Activated CD8-positive, alpha-beta T cell treated with anti-CD3 and anti-CD28 coated beads for 36 hours (primary cell): ENCODE measurements at regions not wholly inside any gene's neighbourhood (a gene's known extent, or its start where the extent isn't known, plus 50 kb on each side); places are given as distances from the start of the nearest gene placed in this dataset.
"Not testable (repeated sequence)": the region's sequence is repeated elsewhere in the genome, so short reads cannot be mapped to it uniquely, and the experiment has no call there.

Experiments used
- ATAC-seq: fragments of 200-7000 bp; cut with Tn5 transposase; one replicate; pipeline ENCODE4 v1.10.0; 2021; ENCODE audit warnings: mild to moderate bottlenecking, moderate library complexity
- CTCF ChIA-PET: fragments of 350-600 bp; sonication (Branson Sonifier 250); formaldehyde crosslinking; loops from one replicate; lab custom pipeline; 2021; ENCODE audit warnings: antibody characterized with exemption; lab: Charles Lee
- POLR2A ChIA-PET: fragments of 350-600 bp; sonication (Branson Sonifier 250); formaldehyde crosslinking; loops from one replicate; lab custom pipeline; 2021; ENCODE audit warnings: antibody characterized with exemption; lab: Charles Lee
- DNase-seq: peaks from one replicate; pipeline ENCODE4 v3.0.0-alpha.2; 2020
- H3K27ac Mint-ChIP-seq: one replicate; pipeline ENCODE4 v1.8.0; 2021; ENCODE audit warnings: mild to moderate bottlenecking, mixed read lengths
- H3K27me3 Mint-ChIP-seq: one replicate; pipeline ENCODE4 v1.8.0; 2021; ENCODE audit warnings: mixed read lengths
- H3K36me3 Mint-ChIP-seq: one replicate; pipeline ENCODE4 v1.8.0; 2021; ENCODE audit warnings: low read depth, mixed read lengths
- H3K4me1 Mint-ChIP-seq: one replicate; pipeline ENCODE4 v1.8.0; 2021; ENCODE audit warnings: low read depth, mixed read lengths
- H3K4me3 Mint-ChIP-seq: one replicate; pipeline ENCODE4 v1.8.0; 2021; ENCODE audit warnings: mild to moderate bottlenecking, moderate library complexity, mixed read lengths
- H3K9me3 Mint-ChIP-seq: one replicate; pipeline ENCODE4 v1.8.0; 2021; ENCODE audit warnings: mixed read lengths
- intact Hi-C: fragments of 100-400 bp; cut with micrococcal nuclease; formaldehyde crosslinking; loops from one replicate; pipeline ENCODE4 v1.10.0; 2022
- TF ChIP-seq, protein P1 (sequence below): fragments of 200-600 bp; IDR thresholded peaks from one replicate; pipeline ENCODE4 v1.8.0; 2022; ENCODE audit warnings: antibody characterized with exemption, mild to moderate bottlenecking

DNA sequence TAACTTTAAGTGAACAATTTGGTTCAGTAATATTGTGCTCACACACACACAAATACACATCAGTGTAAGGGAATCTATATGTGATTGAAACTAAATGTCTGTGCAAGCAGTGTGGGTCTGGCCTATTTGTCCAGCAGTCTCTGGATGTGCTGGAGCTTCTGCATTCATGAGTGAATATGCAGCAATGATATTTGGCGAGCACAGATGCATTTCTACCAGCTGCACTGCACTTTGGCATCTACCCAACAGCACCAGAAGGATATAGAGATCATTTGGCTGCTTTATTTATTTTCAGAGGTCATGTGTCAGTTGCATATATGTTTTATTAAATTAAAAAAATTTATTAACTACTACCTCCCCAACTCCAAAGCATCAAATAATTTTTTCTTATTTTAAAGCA lies 613.4 kb upstream of the NR3C2 start:
- CTCF ChIA-PET, result no interaction called here
- no peaks in the 10 kb centered on the region for H3K9me3 Mint-ChIP-seq

DNA sequence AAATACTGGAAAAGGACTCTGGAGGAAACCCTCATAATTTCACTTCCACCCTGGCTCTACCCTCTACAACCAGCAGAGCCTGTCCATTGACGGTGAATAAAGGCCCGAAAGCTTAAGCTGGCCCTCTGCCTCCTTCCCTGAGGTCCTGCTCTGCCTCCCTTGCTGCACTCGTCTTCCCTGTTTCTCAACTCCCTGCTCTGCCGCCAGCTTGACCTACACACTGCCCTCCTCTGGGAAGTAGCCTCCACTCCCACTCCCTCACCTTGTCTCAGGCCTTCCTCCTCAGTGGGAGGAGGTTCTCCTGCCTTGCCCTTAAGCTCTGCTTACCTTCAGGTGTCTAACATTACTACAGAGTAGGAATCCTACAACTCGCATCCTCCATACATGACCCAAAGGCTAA lies 608.6 kb upstream of the NR3C2 start:
- no peak overlapping the region for H3K4me3 Mint-ChIP-seq
- no peaks in the 10 kb centered on the region for H3K9me3 Mint-ChIP-seq
- TF ChIP-seq, protein P1, sequence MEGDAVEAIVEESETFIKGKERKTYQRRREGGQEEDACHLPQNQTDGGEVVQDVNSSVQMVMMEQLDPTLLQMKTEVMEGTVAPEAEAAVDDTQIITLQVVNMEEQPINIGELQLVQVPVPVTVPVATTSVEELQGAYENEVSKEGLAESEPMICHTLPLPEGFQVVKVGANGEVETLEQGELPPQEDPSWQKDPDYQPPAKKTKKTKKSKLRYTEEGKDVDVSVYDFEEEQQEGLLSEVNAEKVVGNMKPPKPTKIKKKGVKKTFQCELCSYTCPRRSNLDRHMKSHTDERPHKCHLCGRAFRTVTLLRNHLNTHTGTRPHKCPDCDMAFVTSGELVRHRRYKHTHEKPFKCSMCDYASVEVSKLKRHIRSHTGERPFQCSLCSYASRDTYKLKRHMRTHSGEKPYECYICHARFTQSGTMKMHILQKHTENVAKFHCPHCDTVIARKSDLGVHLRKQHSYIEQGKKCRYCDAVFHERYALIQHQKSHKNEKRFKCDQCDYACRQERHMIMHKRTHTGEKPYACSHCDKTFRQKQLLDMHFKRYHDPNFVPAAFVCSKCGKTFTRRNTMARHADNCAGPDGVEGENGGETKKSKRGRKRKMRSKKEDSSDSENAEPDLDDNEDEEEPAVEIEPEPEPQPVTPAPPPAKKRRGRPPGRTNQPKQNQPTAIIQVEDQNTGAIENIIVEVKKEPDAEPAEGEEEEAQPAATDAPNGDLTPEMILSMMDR, result no peak
- DNase-seq (no peak), ATAC-seq (no peak)
- H3K27me3 Mint-ChIP-seq, result no peaks in the 10 kb centered on the region
- POLR2A ChIA-PET, result no interaction called here
- CTCF ChIA-PET, result no interaction called here
- no peaks in the 10 kb centered on the region for H3K36me3 Mint-ChIP-seq
- intact Hi-C loops, result no loop called here
- no peaks in the 10 kb centered on the region for H3K4me1 Mint-ChIP-seq
- H3K27ac Mint-ChIP-seq, result no peak overlapping the region

More for the DNA sequence above, 613.4 kb upstream of the NR3C2 start:
- intact Hi-C loops, result no loop called here
- DNase-seq (no peak), ATAC-seq (no peak)
- Mint-ChIP-seq H3K27ac (no peak overlapping the region), H3K4me3 (no peak overlapping the region), H3K4me1 (no peaks in the 10 kb centered on the region), H3K36me3 (no peaks in the 10 kb centered on the region), H3K27me3 (no peaks in the 10 kb centered on the region)
- TF ChIP-seq, protein P1, result no peak
- POLR2A ChIA-PET, result no interaction called here

DNA sequence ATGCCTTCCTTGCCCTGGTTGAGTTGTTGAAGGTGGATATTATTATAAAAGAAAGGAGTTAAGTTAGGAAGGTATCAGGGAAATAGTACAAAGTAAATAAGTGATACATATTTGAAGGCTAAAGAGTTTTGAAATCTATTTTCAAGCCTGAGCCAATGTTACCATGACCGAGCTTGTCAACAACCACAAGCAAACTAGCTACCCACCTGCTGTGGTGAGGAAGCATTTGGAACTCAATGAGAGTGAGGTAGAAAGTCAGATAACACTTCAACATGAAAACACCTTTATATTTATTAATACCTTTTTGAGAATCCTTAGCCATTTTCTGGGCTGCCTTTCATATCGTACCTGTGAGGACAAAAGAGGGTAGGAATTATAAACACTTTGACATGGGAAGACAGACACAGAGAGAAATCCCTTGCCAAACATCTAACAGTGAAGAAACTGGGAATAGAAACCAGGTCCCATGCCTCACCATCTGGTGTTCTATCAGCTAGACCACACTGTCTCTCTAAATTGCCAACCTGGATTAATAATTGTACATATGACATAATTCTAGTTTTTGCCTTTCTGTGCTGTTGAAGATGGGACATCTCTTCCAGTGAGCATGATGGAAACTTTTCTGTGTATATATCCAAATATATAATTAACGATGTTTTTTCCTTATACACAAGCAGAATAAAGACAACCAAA lies 606.4 kb upstream of the NR3C2 start:
- Mint-ChIP-seq H3K9me3 (no peaks in the 10 kb centered on the region), H3K27ac (no peak overlapping the region), H3K4me1 (no peaks in the 10 kb centered on the region), H3K4me3 (no peak overlapping the region), H3K36me3 (no peaks in the 10 kb centered on the region), H3K27me3 (no peaks in the 10 kb centered on the region)
- intact Hi-C loops, result no loop called here
- ChIA-PET POLR2A (no interaction called here), CTCF (no interaction called here)
- TF ChIP-seq, protein P1, result no peak
- no peak for DNase-seq
- ATAC-seq, result no peak

DNA sequence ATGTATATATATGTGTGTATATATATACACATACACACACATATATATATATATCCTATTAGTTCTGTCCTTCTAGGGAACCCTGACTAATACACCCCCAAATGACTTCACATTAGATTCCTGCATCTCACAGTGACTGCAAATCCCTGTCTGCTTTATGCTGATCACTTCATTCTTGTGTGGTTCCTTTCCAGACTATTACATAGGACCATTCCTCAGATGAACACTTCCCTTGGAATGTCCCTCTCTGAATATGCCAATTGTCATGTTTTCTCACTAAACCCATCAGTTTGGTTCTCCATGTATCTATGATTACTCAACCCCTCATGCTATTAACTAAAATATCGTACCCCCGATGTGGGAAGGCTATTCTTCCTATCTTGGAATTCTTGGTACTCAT lies 605.2 kb upstream of the NR3C2 start:
- H3K27ac Mint-ChIP-seq, result no peak overlapping the region

DNA sequence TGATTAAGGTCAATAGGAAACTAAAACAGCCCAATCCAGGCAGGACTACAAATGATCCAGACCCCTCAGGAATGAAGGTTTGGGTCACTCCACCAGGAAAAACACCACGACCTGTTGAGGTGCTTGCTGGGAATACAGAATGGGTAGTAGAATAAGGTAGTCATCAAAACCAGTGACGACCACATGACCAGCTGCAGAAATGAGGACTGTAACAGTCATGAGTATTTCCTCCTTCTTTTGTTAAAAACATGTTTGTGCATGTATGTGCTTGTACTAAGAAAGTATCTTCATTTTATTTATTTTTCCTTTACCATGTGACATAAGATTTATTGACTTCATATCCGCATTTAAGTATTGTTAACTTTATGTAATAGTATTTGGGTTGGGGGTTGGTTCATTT lies 603.5 kb upstream of the NR3C2 start:
- Mint-ChIP-seq H3K4me3 (no peak overlapping the region), H3K27ac (no peak overlapping the region), H3K4me1 (no peaks in the 10 kb centered on the region), H3K9me3 (peaks cover 1% of the 10 kb centered on the region), H3K27me3 (no peaks in the 10 kb centered on the region), H3K36me3 (no peaks in the 10 kb centered on the region)
- no peak for ATAC-seq
- POLR2A ChIA-PET, result no interaction called here
- CTCF ChIA-PET, result no interaction called here
- intact Hi-C loops, result no loop called here
- DNase-seq, result no peak
- TF ChIP-seq, protein P1, result no peak

More for the DNA sequence above, 605.2 kb upstream of the NR3C2 start:
- Mint-ChIP-seq H3K4me1 (no peaks in the 10 kb centered on the region), H3K27me3 (no peaks in the 10 kb centered on the region), H3K36me3 (no peaks in the 10 kb centered on the region), H3K4me3 (no peak overlapping the region), H3K9me3 (no peaks in the 10 kb centered on the region)
- no peak for DNase-seq
- ChIA-PET CTCF (no interaction called here), POLR2A (no interaction called here)
- TF ChIP-seq, protein P1, result no peak
- intact Hi-C loops, result no loop called here
- no peak for ATAC-seq

DNA sequence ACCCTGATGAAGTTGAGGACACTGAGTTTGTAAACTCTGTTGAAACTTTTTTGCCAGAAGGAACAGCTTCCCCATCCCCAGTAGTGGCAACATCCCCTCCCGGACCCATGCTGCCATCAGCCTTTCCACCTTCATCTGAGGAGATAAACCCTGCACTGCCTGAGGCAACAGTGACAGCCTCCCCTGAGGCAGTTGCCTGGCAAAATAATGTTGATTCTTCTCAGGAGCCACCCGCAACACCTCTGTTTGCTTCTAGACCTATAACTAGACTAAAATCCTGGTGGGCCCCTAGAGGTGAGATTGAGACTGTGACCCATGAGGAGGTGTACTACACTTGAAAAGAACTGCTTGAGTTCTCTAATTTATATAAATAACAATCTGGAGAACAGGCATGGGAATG lies 597.6 kb upstream of the NR3C2 start:
- ATAC-seq, H3K36me3 Mint-ChIP-seq, CTCF ChIA-PET, DNase-seq, H3K27ac Mint-ChIP-seq, POLR2A ChIA-PET, intact Hi-C loops, H3K4me3 Mint-ChIP-seq, H3K9me3 Mint-ChIP-seq, H3K4me1 Mint-ChIP-seq, H3K27me3 Mint-ChIP-seq: not testable (repeated sequence)
